Fibroblast of lung (primary cell): ENCODE measurements at regions not wholly inside any gene's neighbourhood (a gene's known extent, or its start where the extent isn't known, plus 50 kb on each side); places are given as distances from the start of the nearest gene placed in this dataset.
A peak's percentile ranks its signal among the peaks of the same experiment; 100 is the strongest.

ENCODE experiments used
- DNase-seq, 2 donors: peaks; one replicate each; pipeline versions ENCODE4 v3.0.0 to v3.0.0-alpha.2; 2010; ENCODE audit warnings: low read depth in 2 of 2
- H2AFZ ChIP-seq: 2 replicates; pipeline ENCODE4 v1.5.1; 2012; ENCODE audit warnings: low read length, control low read depth, inconsistent platforms
- H3K27ac ChIP-seq: 2 replicates; pipeline ENCODE4 v1.5.1; 2011; ENCODE audit warnings: low read length, control low read depth; ENCODE audit not compliant: insufficient read depth
- H3K27me3 ChIP-seq: 2 replicates; pipeline ENCODE4 v1.5.1; 2011; ENCODE audit warnings: mild to moderate bottlenecking, low read length; ENCODE audit not compliant: control insufficient read depth, insufficient read depth
- H3K36me3 ChIP-seq: 2 replicates; pipeline ENCODE4 v1.5.1; 2011; ENCODE audit warnings: low read length; ENCODE audit not compliant: control insufficient read depth, insufficient read depth
- H3K4me1 ChIP-seq: 2 replicates; pipeline ENCODE4 v1.5.1; 2011; ENCODE audit warnings: low read length; ENCODE audit not compliant: control insufficient read depth, insufficient read depth; ENCODE audit errors: extremely low read depth
- H3K4me2 ChIP-seq: 2 replicates; pipeline ENCODE4 v1.5.1; 2011; ENCODE audit warnings: low read length, control low read depth; ENCODE audit not compliant: insufficient read depth; ENCODE audit errors: extremely low read depth
- H3K4me3 ChIP-seq, 4 experiments: fragments of 200-600 bp in 1 of 4; sonication (generic) in 1 of 4; replicated peaks in 1 of 4; 2 replicates each; pipeline ENCODE4 v1.5.1; 2011 to 2016; ENCODE audit warnings: low read length in 4 of 4, low read depth in 3 of 4, mild to moderate bottlenecking in 3 of 4, control low read depth in 2 of 4, inconsistent platforms in 1 of 4, mixed read lengths in 1 of 4; ENCODE audit not compliant: insufficient read depth in 1 of 4; ENCODE audit errors: control extremely low read depth in 1 of 4
- H3K79me2 ChIP-seq: 2 replicates; pipeline ENCODE4 v1.5.1; 2012; ENCODE audit warnings: mild to moderate bottlenecking, low read length, inconsistent platforms; ENCODE audit not compliant: control insufficient read depth, insufficient read depth
- H3K9ac ChIP-seq: 2 replicates; pipeline ENCODE4 v1.5.1; 2011; ENCODE audit warnings: mild to moderate bottlenecking, low read length, control low read depth; ENCODE audit not compliant: insufficient read depth
- H3K9me3 ChIP-seq: 2 replicates; pipeline ENCODE4 v1.5.1; 2012; ENCODE audit warnings: low read depth, low read length; ENCODE audit not compliant: control insufficient read depth, insufficient read depth
- H4K20me1 ChIP-seq: 2 replicates; pipeline ENCODE4 v1.5.1; 2011; ENCODE audit warnings: low read length; ENCODE audit not compliant: control insufficient read depth, insufficient read depth; ENCODE audit errors: extremely low read depth
- CTCF ChIP-seq, 2 donors: IDR thresholded peaks in 1 of 2; conservative IDR thresholded peaks in 1 of 2; 1 replicate in 1 of 2; 2 replicates in 1 of 2; pipeline ENCODE4 v1.5.1; 2011 to 2012; ENCODE audit warnings: low read length in 2 of 2, control low read depth in 1 of 2, inconsistent platforms in 1 of 2, low read depth in 1 of 2, mild to moderate bottlenecking in 1 of 2
- EZH2 ChIP-seq: IDR thresholded peaks from 2 replicates; pipeline ENCODE4 v1.5.1; 2012; ENCODE audit warnings: low read length, control low read depth, mild to moderate bottlenecking; ENCODE audit errors: missing control alignments

- no peaks in the 10 kb centered on the region for H4K20me1 ChIP-seq
- peak overlapping the region; percentile 59 for H2AFZ ChIP-seq
- no peak overlapping the region for H3K4me3 ChIP-seq
- no peaks in the 10 kb centered on the region for H3K79me2 ChIP-seq
- DNase-seq, result peak; percentile 13 to 73
- H3K4me2 ChIP-seq, result peak overlapping the region; percentile 80
- no peak for TF ChIP-seq EZH2
- no peak for TF ChIP-seq CTCF (conservative IDR thresholded peaks at IDR 0.05 in 1 of 2, IDR thresholded peaks at IDR 0.05 in 1 of 2; ENCODE audit: low read depth in 1 of 2, low read length in 2 of 2)
- H3K36me3 ChIP-seq, result no peaks in the 10 kb centered on the region
- no peaks in the 10 kb centered on the region for H3K9me3 ChIP-seq
- H3K9ac ChIP-seq, result no peak overlapping the region
- H3K27ac ChIP-seq, result no peak overlapping the region
- no peaks in the 10 kb centered on the region for H3K27me3 ChIP-seq
- no peaks in the 10 kb centered on the region for H3K4me1 ChIP-seq
Measured at GRCh38 chr2:188024811-188025210, 266.9 kb upstream of the GULP1 start.

DNA sequence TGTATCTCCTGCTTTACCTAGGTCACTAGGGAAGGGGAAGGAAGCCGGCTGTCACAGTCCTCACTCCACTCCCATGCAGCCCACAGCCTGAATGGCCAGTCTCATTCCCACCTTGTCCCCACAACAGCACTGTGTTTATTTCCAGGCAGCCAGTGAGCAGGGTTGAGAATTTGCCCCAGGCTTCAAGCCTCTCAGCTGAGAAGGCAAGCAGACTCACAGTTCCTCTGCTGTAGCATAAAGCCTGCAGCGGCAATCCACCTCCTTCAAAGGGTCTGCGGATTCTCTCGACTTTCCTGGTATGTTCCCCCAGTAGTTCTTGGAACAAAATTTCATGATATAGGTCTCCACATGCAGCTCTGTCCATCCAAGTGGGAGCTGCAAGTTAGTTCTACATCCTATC lies 262.9 kb upstream of the GULP1 start:
- Histone ChIP-seq H3K36me3 (no peaks in the 10 kb centered on the region), H3K4me2 (no peak overlapping the region), H3K79me2 (no peaks in the 10 kb centered on the region), H3K27me3 (no peaks in the 10 kb centered on the region), H2AFZ (no peak overlapping the region), H3K4me3 (no peak overlapping the region), H4K20me1 (no peaks in the 10 kb centered on the region), H3K27ac (no peak overlapping the region), H3K9ac (no peak overlapping the region), H3K4me1 (no peaks in the 10 kb centered on the region), H3K9me3 (no peaks in the 10 kb centered on the region)
- no peak for DNase-seq
- TF ChIP-seq EZH2, result no peak
- TF ChIP-seq CTCF (conservative IDR thresholded peaks at IDR 0.05 in 1 of 2, IDR thresholded peaks at IDR 0.05 in 1 of 2; ENCODE audit: low read depth in 1 of 2, low read length in 2 of 2), result no peak

DNA sequence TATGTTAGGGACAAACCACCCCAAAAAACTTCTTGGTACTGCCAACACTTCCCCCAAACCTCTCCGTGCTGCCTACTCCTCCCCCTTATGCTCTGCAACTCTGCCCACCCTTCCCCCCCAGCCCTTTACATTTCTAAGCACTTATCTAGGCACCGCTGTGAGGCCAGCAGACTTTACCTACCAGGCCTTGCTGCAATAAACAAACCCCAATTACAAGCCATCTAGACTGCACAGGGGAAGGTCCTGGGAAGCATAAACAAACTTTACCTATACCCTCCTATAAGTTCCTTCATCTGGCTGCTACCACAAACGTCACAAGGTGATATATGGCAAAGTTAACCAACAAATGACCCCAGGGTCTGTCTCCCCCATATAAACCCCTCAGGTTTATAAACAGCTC lies 259.4 kb upstream of the GULP1 start:
- Histone ChIP-seq H3K4me2 (no peak overlapping the region), H3K9me3 (no peaks in the 10 kb centered on the region), H3K4me1 (no peaks in the 10 kb centered on the region), H3K27me3 (no peaks in the 10 kb centered on the region), H2AFZ (no peak overlapping the region), H3K79me2 (no peaks in the 10 kb centered on the region), H3K36me3 (no peaks in the 10 kb centered on the region), H3K4me3 (no peak overlapping the region), H3K9ac (no peak overlapping the region), H4K20me1 (no peaks in the 10 kb centered on the region), H3K27ac (no peak overlapping the region)
- TF ChIP-seq EZH2 (no peak), CTCF (conservative IDR thresholded peaks at IDR 0.05 in 1 of 2, IDR thresholded peaks at IDR 0.05 in 1 of 2; ENCODE audit: low read depth in 1 of 2, low read length in 2 of 2) (no peak)
- DNase-seq, result no peak
